Osteoblast (primary cell): ENCODE measurements at regions not wholly inside any gene's neighbourhood (a gene's known extent, or its start where the extent isn't known, plus 50 kb on each side); places are given as distances from the start of the nearest gene placed in this dataset.
A peak's percentile ranks its signal among the peaks of the same experiment; 100 is the strongest.

Experiments
- DNase-seq: peaks from one replicate; pipeline ENCODE4 v3.0.0; 2011; ENCODE audit warnings: low spot score, mixed read lengths; ENCODE audit not compliant: insufficient read length; ENCODE audit errors: missing footprints
- H2AFZ ChIP-seq: 2 replicates; pipeline ENCODE4 v1.6.0; 2011; ENCODE audit warnings: mild to moderate bottlenecking, low read length
- H3K27ac ChIP-seq: 2 replicates; pipeline ENCODE4 v1.5.1; 2011; ENCODE audit warnings: mild to moderate bottlenecking, low read depth, low read length, moderate library complexity
- H3K27me3 ChIP-seq: 2 replicates; pipeline ENCODE4 v1.6.0; 2012; ENCODE audit warnings: mild to moderate bottlenecking, control low read depth, inconsistent platforms, low read length, moderate library complexity; ENCODE audit not compliant: insufficient read depth
- H3K36me3 ChIP-seq: 2 replicates; pipeline ENCODE4 v1.5.1; 2011; ENCODE audit warnings: mild to moderate bottlenecking, low read length, control low read depth, moderate library complexity; ENCODE audit not compliant: insufficient read depth
- H3K4me1 ChIP-seq: 2 replicates; pipeline ENCODE4 v1.5.1; 2011; ENCODE audit warnings: mild to moderate bottlenecking, low read length, control low read depth, moderate library complexity; ENCODE audit not compliant: insufficient read depth
- H3K4me2 ChIP-seq: 2 replicates; pipeline ENCODE4 v1.6.0; 2011; ENCODE audit warnings: mild to moderate bottlenecking, low read length; ENCODE audit not compliant: insufficient read depth
- H3K4me3 ChIP-seq: fragments of 200-600 bp; sonication (generic); 3 replicates; pipeline ENCODE4 v1.5.1; 2012; ENCODE audit warnings: mild to moderate bottlenecking, low read length, inconsistent platforms; ENCODE audit not compliant: insufficient read depth
- H3K79me2 ChIP-seq: 2 replicates; pipeline ENCODE4 v1.6.0; 2012; ENCODE audit warnings: mild to moderate bottlenecking, low read length, control low read depth, inconsistent platforms; ENCODE audit not compliant: insufficient read depth
- H3K9me3 ChIP-seq: 2 replicates; pipeline ENCODE4 v1.5.1; 2011; ENCODE audit warnings: low read depth, low read length, control low read depth
- H4K20me1 ChIP-seq: 2 replicates; pipeline ENCODE4 v1.6.0; 2012; ENCODE audit warnings: mild to moderate bottlenecking, low read length, control low read depth; ENCODE audit not compliant: insufficient read depth
- CTCF ChIP-seq: IDR thresholded peaks from 2 replicates; pipeline ENCODE4 v1.5.1; 2011; ENCODE audit warnings: mild to moderate bottlenecking, low read depth, low read length, moderate library complexity; ENCODE audit errors: extremely low read depth

- H3K4me3 ChIP-seq, result no peak overlapping the region
- no peaks in the 10 kb centered on the region for H4K20me1 ChIP-seq
- no peaks in the 10 kb centered on the region for H3K9me3 ChIP-seq
- no peak for TF ChIP-seq CTCF
- no peak overlapping the region for H2AFZ ChIP-seq
- no peak overlapping the region for H3K27ac ChIP-seq
- no peaks in the 10 kb centered on the region for H3K27me3 ChIP-seq
- no peaks in the 10 kb centered on the region for H3K36me3 ChIP-seq
- no peaks in the 10 kb centered on the region for H3K79me2 ChIP-seq
- no peaks in the 10 kb centered on the region for H3K4me1 ChIP-seq
- no peak overlapping the region for H3K4me2 ChIP-seq
- DNase-seq, result no peak
Measured at GRCh38 chr22:49427341-49427740, 400.3 kb downstream of the BRD1 start.

GRCh38 chr22:49426618-49427266, 400.9 kb downstream of the BRD1 start:
- H4K20me1 ChIP-seq, result no peaks in the 10 kb centered on the region
- H2AFZ ChIP-seq, result no peak overlapping the region
- TF ChIP-seq CTCF, result no peak
- H3K36me3 ChIP-seq, result no peaks in the 10 kb centered on the region
- H3K27me3 ChIP-seq, result no peaks in the 10 kb centered on the region
- peak; percentile 67 for DNase-seq
- no peak overlapping the region for H3K27ac ChIP-seq
- H3K4me1 ChIP-seq, result no peaks in the 10 kb centered on the region
- no peaks in the 10 kb centered on the region for H3K79me2 ChIP-seq
- no peak overlapping the region for H3K4me2 ChIP-seq
- no peaks in the 10 kb centered on the region for H3K9me3 ChIP-seq
- no peak overlapping the region for H3K4me3 ChIP-seq

GRCh38 chr22:49426098-49426497, 401.6 kb downstream of the BRD1 start:
- Histone ChIP-seq H3K27ac (no peak overlapping the region), H3K27me3 (no peaks in the 10 kb centered on the region), H3K4me3 (no peak overlapping the region), H3K9me3 (no peaks in the 10 kb centered on the region), H3K36me3 (no peaks in the 10 kb centered on the region), H4K20me1 (no peaks in the 10 kb centered on the region), H2AFZ (no peak overlapping the region), H3K4me1 (no peaks in the 10 kb centered on the region), H3K79me2 (no peaks in the 10 kb centered on the region), H3K4me2 (no peak overlapping the region)
- TF ChIP-seq CTCF, result no peak
- DNase-seq, result no peak

- no peaks in the 10 kb centered on the region for H3K27me3 ChIP-seq
- no peaks in the 10 kb centered on the region for H3K79me2 ChIP-seq
- H4K20me1 ChIP-seq, result no peaks in the 10 kb centered on the region
Measured at GRCh38 chr22:49425356-49425755, 402.3 kb downstream of the BRD1 start.

More at GRCh38 chr22:49425356-49425755, 402.3 kb downstream of the BRD1 start:
- Histone ChIP-seq H3K4me3 (no peak overlapping the region), H2AFZ (no peak overlapping the region), H3K4me1 (no peaks in the 10 kb centered on the region), H3K4me2 (no peak overlapping the region), H3K9me3 (no peaks in the 10 kb centered on the region), H3K27ac (no peak overlapping the region), H3K36me3 (no peaks in the 10 kb centered on the region)
- no peak for DNase-seq
- no peak for TF ChIP-seq CTCF
